GM19023 (cell line): ENCODE measurements at regions not wholly inside any gene's neighbourhood (a gene's known extent, or its start where the extent isn't known, plus 50 kb on each side); places are given as distances from the start of the nearest gene placed in this dataset.
"Not testable (repeated sequence)": the region's sequence is repeated elsewhere in the genome, so short reads cannot be mapped to it uniquely, and the experiment has no call there.

Experiments used
- ATAC-seq: cut with Tn5 transposase; IDR thresholded peaks from one replicate; pipeline ENCODE4 v1.9.1; 2021; ENCODE audit warnings: mild to moderate bottlenecking, moderate library complexity; ENCODE audit not compliant: unreplicated experiment

GRCh38 chr11:81990659-81991443 lies 742.8 kb downstream of the FAM181B start:
- no peak for ATAC-seq

GRCh38 chr11:81989093-81989492 lies 744.6 kb downstream of the FAM181B start:
- ATAC-seq: no peak

GRCh38 chr11:81987829-81988472 lies 745.7 kb downstream of the FAM181B start:
- peak; percentile 71 for ATAC-seq

GRCh38 chr11:81986556-81987161 lies 747.0 kb downstream of the FAM181B start:
- no peak for ATAC-seq

GRCh38 chr11:81979448-81979847 lies 754.2 kb downstream of the FAM181B start:
- no peak for ATAC-seq

GRCh38 chr11:81975261-81975900 lies 758.3 kb downstream of the FAM181B start:
- no peak for ATAC-seq

GRCh38 chr11:81970886-81971285 lies 762.8 kb downstream of the FAM181B start:
- no peak for ATAC-seq

- no peak for ATAC-seq
Observed at GRCh38 chr11:81967242-81967641, 766.4 kb downstream of the FAM181B start.

- ATAC-seq: no peak
Observed at GRCh38 chr11:81966340-81966739, 767.3 kb downstream of the FAM181B start.

GRCh38 chr11:81963018-81963417 lies 770.6 kb downstream of the FAM181B start:
- no peak for ATAC-seq

- no peak for ATAC-seq
Observed at GRCh38 chr11:81960443-81960842, 773.2 kb downstream of the FAM181B start.

- ATAC-seq: no peak
Observed at GRCh38 chr11:81959341-81959740, 774.3 kb downstream of the FAM181B start.

- not testable (repeated sequence) for ATAC-seq
Observed at GRCh38 chr11:81954301-81954700, 779.4 kb downstream of the FAM181B start.

GRCh38 chr11:81946831-81947230 lies 786.8 kb downstream of the FAM181B start:
- ATAC-seq: no peak

- no peak for ATAC-seq
Observed at GRCh38 chr11:81942646-81943045, 791.0 kb downstream of the FAM181B start.

- no peak for ATAC-seq
Observed at GRCh38 chr11:81941998-81942397, 791.7 kb downstream of the FAM181B start.

GRCh38 chr11:81932303-81932702 lies 801.4 kb downstream of the FAM181B start:
- ATAC-seq: no peak

- ATAC-seq: no peak
Observed at GRCh38 chr11:81920205-81920604, 813.5 kb downstream of the FAM181B start.

GRCh38 chr11:81916451-81916850 lies 817.2 kb downstream of the FAM181B start:
- no peak for ATAC-seq

GRCh38 chr11:81915045-81915444 lies 818.6 kb downstream of the FAM181B start:
- ATAC-seq: no peak

GRCh38 chr11:81913793-81914192 lies 819.9 kb downstream of the FAM181B start:
- ATAC-seq: no peak

GRCh38 chr11:81907996-81908395 lies 825.7 kb downstream of the FAM181B start:
- no peak for ATAC-seq
